SK-N-MC (cell line): ENCODE measurements at regions not wholly inside any gene's neighbourhood (a gene's known extent, or its start where the extent isn't known, plus 50 kb on each side); places are given as distances from the start of the nearest gene placed in this dataset.

Source experiments
- EZH2 ChIP-seq: fragments of 200-600 bp; sonication (generic); IDR thresholded peaks from one replicate; pipeline ENCODE4 v1.6.1; 2017; ENCODE audit warnings: antibody characterized with exemption
- POLR2AphosphoS5 ChIP-seq: IDR thresholded peaks from 2 replicates; pipeline ENCODE4 v1.6.1; 2012; ENCODE audit warnings: mild to moderate bottlenecking, low read depth, low read length, borderline replicate concordance

DNA sequence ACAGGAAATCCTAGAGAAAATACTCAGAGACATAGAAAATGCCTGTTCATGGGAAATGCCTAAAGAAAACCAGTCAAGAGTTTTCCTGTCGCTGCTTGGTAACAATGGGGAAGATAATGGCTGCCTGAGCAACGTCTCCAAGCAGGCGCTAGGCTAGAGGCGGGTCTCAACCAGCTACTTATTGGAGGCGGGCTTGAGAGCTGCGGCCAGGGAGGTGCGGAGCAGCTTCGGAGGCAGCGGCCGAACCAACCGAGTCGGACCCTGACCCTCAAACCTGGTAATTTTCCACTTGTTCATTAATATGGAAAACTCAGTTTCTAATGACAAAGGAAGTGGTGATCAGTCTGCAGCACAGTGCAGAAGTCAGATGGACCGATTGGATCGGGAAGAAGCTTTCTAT is 173.1 kb downstream of the DTWD1 start:
- TF ChIP-seq EZH2 (no peak), POLR2AphosphoS5 (no peak)
